ENCODE measurements at regions not wholly inside any gene's neighbourhood (a gene's known extent, or its start where the extent isn't known, plus 50 kb on each side); places are given as distances from the start of the nearest gene placed in this dataset.

GRCh38 chr12:118780939-118781338, 200.4 kb upstream of the SRRM4 start:
- no peak for DNase-seq (ENCODE audit: low spot score)
- TF ChIP-seq CTCF (IDR thresholded peaks at IDR 0.05; ENCODE audit: extremely low read depth, missing control alignments) = no peak

GRCh38 chr12:118781692-118782091, 199.6 kb upstream of the SRRM4 start:
- TF ChIP-seq CTCF (IDR thresholded peaks at IDR 0.05; ENCODE audit: extremely low read depth, missing control alignments) = no peak
- DNase-seq (ENCODE audit: low spot score) = no peak

- DNase-seq (ENCODE audit: low spot score) = no peak
- TF ChIP-seq CTCF (IDR thresholded peaks at IDR 0.05; ENCODE audit: extremely low read depth, missing control alignments) = no peak
Measured at GRCh38 chr12:118783703-118784102, 197.6 kb upstream of the SRRM4 start.

- TF ChIP-seq CTCF (IDR thresholded peaks at IDR 0.05; ENCODE audit: extremely low read depth, missing control alignments) = no peak
- no peak for DNase-seq (ENCODE audit: low spot score)
Measured at GRCh38 chr12:118790578-118790977, 190.8 kb upstream of the SRRM4 start.

GRCh38 chr12:118813778-118814357, 167.5 kb upstream of the SRRM4 start:
- no peak for TF ChIP-seq CTCF (IDR thresholded peaks at IDR 0.05; ENCODE audit: extremely low read depth, missing control alignments)
- DNase-seq (ENCODE audit: low spot score) = no peak

GRCh38 chr12:118816296-118816695, 165.0 kb upstream of the SRRM4 start:
- DNase-seq (ENCODE audit: low spot score) = no peak
- TF ChIP-seq CTCF (IDR thresholded peaks at IDR 0.05; ENCODE audit: extremely low read depth, missing control alignments) = no peak

GRCh38 chr12:118821386-118821925, 159.9 kb upstream of the SRRM4 start:
- DNase-seq (ENCODE audit: low spot score) = no peak
- TF ChIP-seq CTCF (IDR thresholded peaks at IDR 0.05; ENCODE audit: extremely low read depth, missing control alignments) = no peak

All from GM20000 (cell line).